ENCODE measurements at regions not wholly inside any gene's neighbourhood (a gene's known extent, or its start where the extent isn't known, plus 50 kb on each side); places are given as distances from the start of the nearest gene placed in this dataset.

- DNase-seq, result no peak
Observed at GRCh38 chr2:30310371-30310770, 79.0 kb downstream of the LBH start.

- no peak for DNase-seq
Observed at GRCh38 chr2:30310955-30311354, 79.6 kb downstream of the LBH start.

- no peak for DNase-seq
Observed at GRCh38 chr2:30311711-30312110, 80.4 kb downstream of the LBH start.

GRCh38 chr2:30312916-30313315 lies 81.6 kb downstream of the LBH start:
- DNase-seq, result no peak

- no peak for DNase-seq
Observed at GRCh38 chr2:30314981-30315380, 83.6 kb downstream of the LBH start.

GRCh38 chr2:30315391-30316063 lies 84.2 kb downstream of the LBH start:
- no peak for DNase-seq

GRCh38 chr2:30316408-30316807 lies 85.1 kb downstream of the LBH start:
- DNase-seq, result no peak

- DNase-seq, result no peak
Observed at GRCh38 chr2:30318987-30319782, 87.9 kb downstream of the LBH start.

- no peak for DNase-seq
Observed at GRCh38 chr2:30321466-30321865, 90.1 kb downstream of the LBH start.

GRCh38 chr2:30323499-30323898 lies 92.2 kb downstream of the LBH start:
- no peak for DNase-seq

GRCh38 chr2:30324245-30324908 lies 93.0 kb downstream of the LBH start:
- no peak for DNase-seq

- DNase-seq, result no peak
Observed at GRCh38 chr2:30325600-30326328, 94.4 kb downstream of the LBH start.

- peak in 1 of 3 donors; percentile 1 for DNase-seq
Observed at GRCh38 chr2:30326497-30326896, 95.2 kb downstream of the LBH start.

GRCh38 chr2:30331038-30331437 lies 99.7 kb downstream of the LBH start:
- DNase-seq, result no peak

GRCh38 chr2:30331869-30332268 lies 100.5 kb downstream of the LBH start:
- DNase-seq, result no peak

GRCh38 chr2:30332791-30333453 lies 101.6 kb downstream of the LBH start:
- DNase-seq, result peak in 1 of 3 donors; percentile 39

- DNase-seq, result no peak
Observed at GRCh38 chr2:30334762-30335363, 103.5 kb downstream of the LBH start.

GRCh38 chr2:30336084-30336483 lies 104.8 kb downstream of the LBH start:
- no peak for DNase-seq

- DNase-seq, result no peak
Observed at GRCh38 chr2:30336978-30337841, 105.9 kb downstream of the LBH start.

GRCh38 chr2:30338475-30338874 lies 107.1 kb downstream of the LBH start:
- DNase-seq, result no peak

- no peak for DNase-seq
Observed at GRCh38 chr2:30339071-30339470, 107.7 kb downstream of the LBH start.
